ENCODE measurements at regions not wholly inside any gene's neighbourhood (a gene's known extent, or its start where the extent isn't known, plus 50 kb on each side); places are given as distances from the start of the nearest gene placed in this dataset.

DNA sequence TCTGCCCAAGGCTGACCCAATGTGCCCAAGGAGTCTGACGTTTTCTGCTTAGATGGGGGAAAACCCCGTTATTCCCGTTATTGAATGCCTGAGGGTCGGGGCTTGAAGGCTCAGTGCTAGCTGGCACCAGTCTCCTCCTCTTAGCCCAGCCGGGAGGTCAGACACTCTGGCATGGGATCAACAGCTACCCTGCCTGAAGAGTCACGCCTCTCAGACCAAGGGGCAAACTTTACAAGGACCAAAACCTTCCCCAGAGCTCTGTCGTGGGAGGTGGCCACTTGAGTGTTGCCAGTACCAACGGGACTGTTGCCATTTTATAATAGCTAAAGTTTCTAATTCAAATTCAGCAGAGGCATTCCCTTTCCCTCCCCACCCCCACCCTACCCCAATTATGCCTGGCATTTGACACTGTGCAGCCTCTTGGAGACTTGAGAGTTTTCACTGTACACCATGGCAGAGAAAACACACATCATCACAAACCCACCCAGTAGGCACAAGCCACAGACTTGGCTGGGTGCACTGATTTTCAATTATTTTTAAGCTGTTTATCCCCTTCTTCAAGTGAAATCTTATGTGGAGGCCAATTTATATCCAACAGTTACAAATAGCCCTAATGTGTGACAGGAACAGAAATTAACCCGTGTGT, 137.5 kb upstream of the SYT13 start:
- TF ChIP-seq, protein P1, sequence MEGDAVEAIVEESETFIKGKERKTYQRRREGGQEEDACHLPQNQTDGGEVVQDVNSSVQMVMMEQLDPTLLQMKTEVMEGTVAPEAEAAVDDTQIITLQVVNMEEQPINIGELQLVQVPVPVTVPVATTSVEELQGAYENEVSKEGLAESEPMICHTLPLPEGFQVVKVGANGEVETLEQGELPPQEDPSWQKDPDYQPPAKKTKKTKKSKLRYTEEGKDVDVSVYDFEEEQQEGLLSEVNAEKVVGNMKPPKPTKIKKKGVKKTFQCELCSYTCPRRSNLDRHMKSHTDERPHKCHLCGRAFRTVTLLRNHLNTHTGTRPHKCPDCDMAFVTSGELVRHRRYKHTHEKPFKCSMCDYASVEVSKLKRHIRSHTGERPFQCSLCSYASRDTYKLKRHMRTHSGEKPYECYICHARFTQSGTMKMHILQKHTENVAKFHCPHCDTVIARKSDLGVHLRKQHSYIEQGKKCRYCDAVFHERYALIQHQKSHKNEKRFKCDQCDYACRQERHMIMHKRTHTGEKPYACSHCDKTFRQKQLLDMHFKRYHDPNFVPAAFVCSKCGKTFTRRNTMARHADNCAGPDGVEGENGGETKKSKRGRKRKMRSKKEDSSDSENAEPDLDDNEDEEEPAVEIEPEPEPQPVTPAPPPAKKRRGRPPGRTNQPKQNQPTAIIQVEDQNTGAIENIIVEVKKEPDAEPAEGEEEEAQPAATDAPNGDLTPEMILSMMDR (IDR thresholded peaks at IDR 0.05; ENCODE audit: unreplicated experiment) = no peak
- intact Hi-C loops (cut with micrococcal nuclease; ENCODE audit: unreplicated experiment) = no loop called here
- no peak for DNase-seq
- Mint-ChIP-seq H3K27ac (ENCODE audit: unreplicated experiment) (no peak overlapping the region), H3K9me3 (ENCODE audit: low read depth, unreplicated experiment) (no peaks in the 10 kb centered on the region), H3K27me3 (ENCODE audit: unreplicated experiment) (peaks cover 83% of the 10 kb centered on the region), H3K4me3 (ENCODE audit: low read depth, unreplicated experiment) (no peak overlapping the region), H3K36me3 (ENCODE audit: insufficient read depth, unreplicated experiment) (no peaks in the 10 kb centered on the region), H3K4me1 (ENCODE audit: low read depth, unreplicated experiment) (no peaks in the 10 kb centered on the region)
- CTCF ChIA-PET = no interaction called here
- no TSS peak for BruUV-seq (replicated peaks)

DNA sequence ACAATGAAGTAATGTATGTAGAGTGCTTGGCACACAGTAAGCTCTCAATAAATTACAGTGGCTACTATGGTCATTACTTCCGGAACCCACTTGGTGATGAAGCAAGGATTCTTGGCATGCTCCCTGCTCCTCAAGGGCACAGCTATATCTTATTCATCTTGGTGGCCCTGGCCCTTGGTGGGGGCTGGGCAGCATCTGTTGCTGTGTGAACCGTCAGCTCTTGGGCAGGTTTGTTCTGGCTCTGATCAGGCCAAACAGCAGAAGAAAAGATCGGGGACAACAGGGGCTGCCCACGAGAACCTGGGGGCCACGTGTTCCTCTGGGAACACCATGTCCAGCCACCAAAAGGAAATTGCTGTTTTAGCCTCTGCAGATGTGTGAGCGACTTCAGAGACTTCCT, 136.9 kb upstream of the SYT13 start:
- DNase-seq = no peak
- BruUV-seq (replicated peaks) = no TSS peak
- H3K36me3 Mint-ChIP-seq (ENCODE audit: insufficient read depth, unreplicated experiment) = no peaks in the 10 kb centered on the region
- H3K4me3 Mint-ChIP-seq (ENCODE audit: low read depth, unreplicated experiment) = no peak overlapping the region
- H3K4me1 Mint-ChIP-seq (ENCODE audit: low read depth, unreplicated experiment) = no peaks in the 10 kb centered on the region
- intact Hi-C loops (cut with micrococcal nuclease; ENCODE audit: unreplicated experiment) = no loop called here
- H3K27me3 Mint-ChIP-seq (ENCODE audit: unreplicated experiment) = peaks cover 83% of the 10 kb centered on the region
- CTCF ChIA-PET = no interaction called here
- H3K27ac Mint-ChIP-seq (ENCODE audit: unreplicated experiment) = no peak overlapping the region
- no peaks in the 10 kb centered on the region for H3K9me3 Mint-ChIP-seq (ENCODE audit: low read depth, unreplicated experiment)
- TF ChIP-seq, protein P1 (IDR thresholded peaks at IDR 0.05; ENCODE audit: unreplicated experiment) = no peak

DNA sequence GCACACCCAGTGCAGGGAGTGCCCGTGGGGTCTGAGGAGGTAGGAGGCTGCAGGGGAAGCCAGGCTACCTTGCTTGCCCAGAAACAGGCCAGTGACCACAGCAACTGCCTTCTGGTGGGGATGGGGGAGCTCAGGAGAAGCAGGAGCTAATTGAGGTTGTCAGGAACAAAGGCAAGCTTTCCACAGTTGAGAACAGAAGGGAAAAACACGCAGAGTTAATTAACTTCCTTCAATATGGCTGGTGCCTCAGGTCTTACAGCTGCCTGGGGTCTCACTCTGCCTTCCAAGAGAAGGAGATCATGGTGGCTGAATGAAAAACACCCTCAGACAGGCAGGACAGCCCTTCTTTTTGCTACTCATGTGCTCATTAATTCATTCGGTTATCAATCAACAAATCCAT, 127.9 kb upstream of the SYT13 start:
- no peak overlapping the region for H3K27ac Mint-ChIP-seq (ENCODE audit: unreplicated experiment)
- intact Hi-C loops (cut with micrococcal nuclease; ENCODE audit: unreplicated experiment) = no loop called here
- no peaks in the 10 kb centered on the region for H3K4me1 Mint-ChIP-seq (ENCODE audit: low read depth, unreplicated experiment)
- no peaks in the 10 kb centered on the region for H3K36me3 Mint-ChIP-seq (ENCODE audit: insufficient read depth, unreplicated experiment)
- H3K27me3 Mint-ChIP-seq (ENCODE audit: unreplicated experiment) = peaks cover 12% of the 10 kb centered on the region
- BruUV-seq (replicated peaks) = no TSS peak
- DNase-seq = no peak
- TF ChIP-seq, protein P1 (IDR thresholded peaks at IDR 0.05; ENCODE audit: unreplicated experiment) = no peak
- no peak overlapping the region for H3K4me3 Mint-ChIP-seq (ENCODE audit: low read depth, unreplicated experiment)
- no peaks in the 10 kb centered on the region for H3K9me3 Mint-ChIP-seq (ENCODE audit: low read depth, unreplicated experiment)
- CTCF ChIA-PET = interaction anchor here (1.6 kb wide), 1 partner anchor 358 kb away, joined by 3 read pairs; no protein-coding TSS in a partner anchor

DNA sequence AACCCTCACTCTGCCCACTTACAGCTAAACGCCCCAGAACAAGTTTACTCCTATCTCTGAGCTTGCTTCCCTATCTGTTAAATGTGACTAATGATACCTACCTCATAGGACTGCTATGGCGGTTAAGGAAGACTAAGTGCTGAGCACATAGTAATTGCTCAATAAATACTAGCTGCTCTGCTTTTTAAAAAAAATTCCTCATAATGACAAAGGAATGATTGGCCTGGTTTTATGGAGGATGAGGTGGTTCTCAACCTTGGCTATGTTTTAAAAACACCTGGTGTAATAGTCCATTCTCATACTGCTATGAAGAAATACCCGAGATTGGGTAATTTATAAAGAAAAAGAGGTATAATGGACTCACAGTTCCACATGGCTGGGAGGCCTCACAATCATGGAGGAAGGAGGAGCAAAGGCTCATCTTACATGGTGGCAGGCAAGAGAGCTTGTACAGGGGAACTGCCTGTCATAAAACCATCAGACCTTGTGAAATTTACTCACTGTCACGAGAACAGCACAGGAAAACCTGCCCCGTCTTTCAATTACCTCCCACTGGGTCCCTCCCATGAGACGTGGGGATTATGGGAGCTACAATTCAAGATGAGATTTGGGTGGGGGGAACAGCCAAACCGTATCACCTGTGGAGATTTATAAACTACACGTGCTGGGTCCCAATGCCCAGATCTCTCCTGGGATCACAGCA, 127.2 kb upstream of the SYT13 start:
- CTCF ChIA-PET = interaction anchor here (1.6 kb wide), 1 partner anchor 358 kb away, joined by 3 read pairs; no protein-coding TSS in a partner anchor
- Mint-ChIP-seq H3K4me3 (ENCODE audit: low read depth, unreplicated experiment) (no peak overlapping the region), H3K4me1 (ENCODE audit: low read depth, unreplicated experiment) (no peaks in the 10 kb centered on the region), H3K27me3 (ENCODE audit: unreplicated experiment) (peaks cover 9% of the 10 kb centered on the region), H3K9me3 (ENCODE audit: low read depth, unreplicated experiment) (no peaks in the 10 kb centered on the region), H3K36me3 (ENCODE audit: insufficient read depth, unreplicated experiment) (no peaks in the 10 kb centered on the region), H3K27ac (ENCODE audit: unreplicated experiment) (no peak overlapping the region)
- TF ChIP-seq, protein P1 (IDR thresholded peaks at IDR 0.05; ENCODE audit: unreplicated experiment) = no peak
- BruUV-seq (replicated peaks) = no TSS peak
- intact Hi-C loops (cut with micrococcal nuclease; ENCODE audit: unreplicated experiment) = no loop called here
- no peak for DNase-seq

Measured in Calu3 (cell line).